HepG2 (cell line): ENCODE measurements at regions not wholly inside any gene's neighbourhood (a gene's known extent, or its start where the extent isn't known, plus 50 kb on each side); places are given as distances from the start of the nearest gene placed in this dataset.
A peak's percentile ranks its signal among the peaks of the same experiment; 100 is the strongest.

Experiments used
- HCFC1 ChIP-seq: fragments of 150-350 bp; IDR thresholded peaks from 2 replicates; pipeline ENCODE4 v1.6.1; 2014; ENCODE audit warnings: low read depth, low read length
- JUN ChIP-seq: sonication (generic); formaldehyde crosslinking; IDR thresholded peaks from 2 replicates; pipeline ENCODE4 v1.4.0; 2020; ENCODE audit warnings: mild to moderate bottlenecking, missing genetic modification reagents
- MLLT10 ChIP-seq: sonication (generic); formaldehyde crosslinking; IDR thresholded peaks from 2 replicates; pipeline ENCODE4 v1.4.0; 2020; ENCODE audit warnings: missing genetic modification reagents
- SIN3B ChIP-seq: fragments of 150-350 bp; IDR thresholded peaks from 2 replicates; pipeline ENCODE4 v1.6.1; 2014; ENCODE audit warnings: low read length
- SP140L ChIP-seq: sonication (generic); formaldehyde crosslinking; IDR thresholded peaks from 2 replicates; pipeline ENCODE4 v1.4.0; 2020; ENCODE audit warnings: missing genetic modification reagents, borderline replicate concordance
- SSRP1 ChIP-seq: IDR thresholded peaks from 2 replicates; pipeline ENCODE4 v1.6.1; 2016; ENCODE audit warnings: control low read depth
- THYN1 ChIP-seq: sonication (generic); formaldehyde crosslinking; IDR thresholded peaks from 2 replicates; pipeline ENCODE4 v1.8.1; 2023; ENCODE audit warnings: low read depth, mild to moderate bottlenecking, moderate library complexity, missing genetic modification reagents, borderline replicate concordance
- ZBTB8A ChIP-seq: sonication (generic); formaldehyde crosslinking; IDR thresholded peaks from 2 replicates; pipeline ENCODE4 v1.4.0; 2020; ENCODE audit warnings: mild to moderate bottlenecking, low read depth, missing genetic modification reagents, borderline replicate concordance
- ZNF17 ChIP-seq: sonication (generic); formaldehyde crosslinking; IDR thresholded peaks from 2 replicates; pipeline ENCODE4 v1.5.0; 2020; ENCODE audit warnings: mild to moderate bottlenecking, missing genetic modification reagents
- ZNF30 ChIP-seq: sonication (generic); formaldehyde crosslinking; IDR thresholded peaks from 2 replicates; pipeline ENCODE4 v1.5.0; 2020; ENCODE audit warnings: mild to moderate bottlenecking, missing genetic modification reagents
- ZNF33A ChIP-seq: sonication (generic); formaldehyde crosslinking; IDR thresholded peaks from 2 replicates; pipeline ENCODE4 v1.5.1; 2020; ENCODE audit warnings: missing genetic modification reagents, mild to moderate bottlenecking, moderate library complexity, borderline replicate concordance
- ZNF496 ChIP-seq: sonication (generic); formaldehyde crosslinking; IDR thresholded peaks from 2 replicates; pipeline ENCODE4 v1.8.1; 2023; ENCODE audit warnings: mild to moderate bottlenecking, moderate library complexity, missing genetic modification reagents; ENCODE audit not compliant: insufficient replicate concordance
- ZNF615 ChIP-seq: sonication (generic); formaldehyde crosslinking; IDR thresholded peaks from 2 replicates; pipeline ENCODE4 v1.5.0; 2020; ENCODE audit warnings: mild to moderate bottlenecking, missing genetic modification reagents, borderline replicate concordance
- TF ChIP-seq, protein P1 (sequence below): sonication (generic); formaldehyde crosslinking; IDR thresholded peaks from 2 replicates; pipeline ENCODE4 v1.5.0; 2020; ENCODE audit warnings: mild to moderate bottlenecking, missing genetic modification reagents, borderline replicate concordance
- TF ChIP-seq, protein P2 (sequence below): sonication (generic); formaldehyde crosslinking; IDR thresholded peaks from 2 replicates; pipeline ENCODE4 v1.5.1; 2020; ENCODE audit warnings: mild to moderate bottlenecking, missing genetic modification reagents, borderline replicate concordance
- TF ChIP-seq, protein P3 (sequence below): sonication (generic); formaldehyde crosslinking; IDR thresholded peaks from 2 replicates; pipeline ENCODE4 v1.5.0; 2020; ENCODE audit warnings: missing genetic modification reagents
- TF ChIP-seq, protein P4 (sequence below): sonication (generic); IDR thresholded peaks from 2 replicates; pipeline ENCODE4 v1.6.1; 2016; ENCODE audit warnings: low read depth, borderline replicate concordance
- TF ChIP-seq, protein P5 (sequence below): sonication (generic); formaldehyde crosslinking; IDR thresholded peaks from 2 replicates; pipeline ENCODE4 v1.8.0; 2022; ENCODE audit warnings: mild to moderate bottlenecking, missing genetic modification reagents; ENCODE audit not compliant: insufficient replicate concordance

DNA sequence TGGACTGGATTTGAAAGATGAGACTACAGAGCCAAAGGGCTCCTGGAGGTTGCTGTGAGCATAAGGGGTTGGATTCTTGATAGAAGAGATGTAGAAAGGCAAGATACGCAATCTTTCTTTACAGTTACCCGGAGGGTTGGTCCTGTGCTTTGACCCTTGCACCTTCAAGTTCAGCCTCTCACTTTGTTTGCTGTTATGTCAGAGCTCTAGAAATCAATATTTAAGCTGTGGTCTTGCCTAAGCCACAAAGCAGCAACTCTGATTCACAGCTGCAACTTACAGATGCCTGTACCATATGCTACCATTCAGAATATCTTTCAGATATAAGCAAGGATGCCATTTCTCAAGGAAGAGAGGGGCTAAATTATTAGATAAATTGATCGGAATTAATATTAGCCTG, 943.1 kb upstream of the LRRTM1 start (continued):
- TF ChIP-seq, protein P1, sequence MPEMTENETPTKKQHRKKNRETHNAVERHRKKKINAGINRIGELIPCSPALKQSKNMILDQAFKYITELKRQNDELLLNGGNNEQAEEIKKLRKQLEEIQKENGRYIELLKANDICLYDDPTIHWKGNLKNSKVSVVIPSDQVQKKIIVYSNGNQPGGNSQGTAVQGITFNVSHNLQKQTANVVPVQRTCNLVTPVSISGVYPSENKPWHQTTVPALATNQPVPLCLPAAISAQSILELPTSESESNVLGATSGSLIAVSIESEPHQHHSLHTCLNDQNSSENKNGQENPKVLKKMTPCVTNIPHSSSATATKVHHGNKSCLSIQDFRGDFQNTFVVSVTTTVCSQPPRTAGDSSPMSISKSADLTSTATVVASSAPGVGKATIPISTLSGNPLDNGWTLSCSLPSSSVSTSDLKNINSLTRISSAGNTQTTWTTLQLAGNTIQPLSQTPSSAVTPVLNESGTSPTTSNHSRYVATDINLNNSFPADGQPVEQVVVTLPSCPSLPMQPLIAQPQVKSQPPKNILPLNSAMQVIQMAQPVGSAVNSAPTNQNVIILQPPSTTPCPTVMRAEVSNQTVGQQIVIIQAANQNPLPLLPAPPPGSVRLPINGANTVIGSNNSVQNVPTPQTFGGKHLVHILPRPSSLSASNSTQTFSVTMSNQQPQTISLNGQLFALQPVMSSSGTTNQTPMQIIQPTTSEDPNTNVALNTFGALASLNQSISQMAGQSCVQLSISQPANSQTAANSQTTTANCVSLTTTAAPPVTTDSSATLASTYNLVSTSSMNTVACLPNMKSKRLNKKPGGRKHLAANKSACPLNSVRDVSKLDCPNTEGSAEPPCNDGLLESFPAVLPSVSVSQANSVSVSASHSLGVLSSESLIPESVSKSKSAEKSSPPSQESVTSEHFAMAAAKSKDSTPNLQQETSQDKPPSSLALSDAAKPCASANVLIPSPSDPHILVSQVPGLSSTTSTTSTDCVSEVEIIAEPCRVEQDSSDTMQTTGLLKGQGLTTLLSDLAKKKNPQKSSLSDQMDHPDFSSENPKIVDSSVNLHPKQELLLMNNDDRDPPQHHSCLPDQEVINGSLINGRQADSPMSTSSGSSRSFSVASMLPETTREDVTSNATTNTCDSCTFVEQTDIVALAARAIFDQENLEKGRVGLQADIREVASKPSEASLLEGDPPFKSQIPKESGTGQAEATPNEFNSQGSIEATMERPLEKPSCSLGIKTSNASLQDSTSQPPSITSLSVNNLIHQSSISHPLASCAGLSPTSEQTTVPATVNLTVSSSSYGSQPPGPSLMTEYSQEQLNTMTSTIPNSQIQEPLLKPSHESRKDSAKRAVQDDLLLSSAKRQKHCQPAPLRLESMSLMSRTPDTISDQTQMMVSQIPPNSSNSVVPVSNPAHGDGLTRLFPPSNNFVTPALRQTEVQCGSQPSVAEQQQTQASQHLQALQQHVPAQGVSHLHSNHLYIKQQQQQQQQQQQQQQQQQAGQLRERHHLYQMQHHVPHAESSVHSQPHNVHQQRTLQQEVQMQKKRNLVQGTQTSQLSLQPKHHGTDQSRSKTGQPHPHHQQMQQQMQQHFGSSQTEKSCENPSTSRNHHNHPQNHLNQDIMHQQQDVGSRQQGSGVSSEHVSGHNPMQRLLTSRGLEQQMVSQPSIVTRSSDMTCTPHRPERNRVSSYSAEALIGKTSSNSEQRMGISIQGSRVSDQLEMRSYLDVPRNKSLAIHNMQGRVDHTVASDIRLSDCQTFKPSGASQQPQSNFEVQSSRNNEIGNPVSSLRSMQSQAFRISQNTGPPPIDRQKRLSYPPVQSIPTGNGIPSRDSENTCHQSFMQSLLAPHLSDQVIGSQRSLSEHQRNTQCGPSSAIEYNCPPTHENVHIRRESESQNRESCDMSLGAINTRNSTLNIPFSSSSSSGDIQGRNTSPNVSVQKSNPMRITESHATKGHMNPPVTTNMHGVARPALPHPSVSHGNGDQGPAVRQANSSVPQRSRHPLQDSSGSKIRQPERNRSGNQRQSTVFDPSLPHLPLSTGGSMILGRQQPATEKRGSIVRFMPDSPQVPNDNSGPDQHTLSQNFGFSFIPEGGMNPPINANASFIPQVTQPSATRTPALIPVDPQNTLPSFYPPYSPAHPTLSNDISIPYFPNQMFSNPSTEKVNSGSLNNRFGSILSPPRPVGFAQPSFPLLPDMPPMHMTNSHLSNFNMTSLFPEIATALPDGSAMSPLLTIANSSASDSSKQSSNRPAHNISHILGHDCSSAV (CRISPR knock-in tag), result no peak
- TF ChIP-seq ZBTB8A (no peak), JUN (no peak), SSRP1 (CRISPR knock-in tag) (no peak), ZNF17 (CRISPR knock-in tag) (no peak), ZNF615 (CRISPR knock-in tag) (no peak), SIN3B (no peak), ZNF30 (CRISPR knock-in tag) (no peak), ZNF33A (no peak), HCFC1 (no peak), SP140L (CRISPR knock-in tag) (0 out of 2 replicates have a peak, but pooled peaks have one; percentile 66), THYN1 (CRISPR knock-in tag) (no peak), MLLT10 (CRISPR knock-in tag) (no peak), ZNF496 (CRISPR knock-in tag) (no peak)
- TF ChIP-seq, protein P2, sequence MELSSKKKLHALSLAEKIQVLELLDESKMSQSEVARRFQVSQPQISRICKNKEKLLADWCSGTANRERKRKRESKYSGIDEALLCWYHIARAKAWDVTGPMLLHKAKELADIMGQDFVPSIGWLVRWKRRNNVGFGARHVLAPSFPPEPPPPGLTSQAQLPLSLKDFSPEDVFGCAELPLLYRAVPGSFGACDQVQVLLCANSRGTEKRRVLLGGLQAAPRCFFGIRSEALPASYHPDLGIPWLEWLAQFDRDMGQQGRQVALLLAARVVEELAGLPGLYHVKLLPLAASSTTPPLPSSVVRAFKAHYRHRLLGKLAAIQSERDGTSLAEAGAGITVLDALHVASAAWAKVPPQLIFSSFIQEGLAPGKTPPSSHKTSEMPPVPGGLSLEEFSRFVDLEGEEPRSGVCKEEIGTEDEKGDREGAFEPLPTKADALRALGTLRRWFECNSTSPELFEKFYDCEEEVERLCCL (CRISPR knock-in tag), result no peak
- TF ChIP-seq, protein P3, sequence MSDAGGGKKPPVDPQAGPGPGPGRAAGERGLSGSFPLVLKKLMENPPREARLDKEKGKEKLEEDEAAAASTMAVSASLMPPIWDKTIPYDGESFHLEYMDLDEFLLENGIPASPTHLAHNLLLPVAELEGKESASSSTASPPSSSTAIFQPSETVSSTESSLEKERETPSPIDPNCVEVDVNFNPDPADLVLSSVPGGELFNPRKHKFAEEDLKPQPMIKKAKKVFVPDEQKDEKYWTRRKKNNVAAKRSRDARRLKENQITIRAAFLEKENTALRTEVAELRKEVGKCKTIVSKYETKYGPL (CRISPR knock-in tag), result no peak
- TF ChIP-seq, protein P4, sequence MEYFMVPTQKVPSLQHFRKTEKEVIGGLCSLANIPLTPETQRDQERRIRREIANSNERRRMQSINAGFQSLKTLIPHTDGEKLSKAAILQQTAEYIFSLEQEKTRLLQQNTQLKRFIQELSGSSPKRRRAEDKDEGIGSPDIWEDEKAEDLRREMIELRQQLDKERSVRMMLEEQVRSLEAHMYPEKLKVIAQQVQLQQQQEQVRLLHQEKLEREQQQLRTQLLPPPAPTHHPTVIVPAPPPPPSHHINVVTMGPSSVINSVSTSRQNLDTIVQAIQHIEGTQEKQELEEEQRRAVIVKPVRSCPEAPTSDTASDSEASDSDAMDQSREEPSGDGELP, result no peak
- TF ChIP-seq, protein P5, sequence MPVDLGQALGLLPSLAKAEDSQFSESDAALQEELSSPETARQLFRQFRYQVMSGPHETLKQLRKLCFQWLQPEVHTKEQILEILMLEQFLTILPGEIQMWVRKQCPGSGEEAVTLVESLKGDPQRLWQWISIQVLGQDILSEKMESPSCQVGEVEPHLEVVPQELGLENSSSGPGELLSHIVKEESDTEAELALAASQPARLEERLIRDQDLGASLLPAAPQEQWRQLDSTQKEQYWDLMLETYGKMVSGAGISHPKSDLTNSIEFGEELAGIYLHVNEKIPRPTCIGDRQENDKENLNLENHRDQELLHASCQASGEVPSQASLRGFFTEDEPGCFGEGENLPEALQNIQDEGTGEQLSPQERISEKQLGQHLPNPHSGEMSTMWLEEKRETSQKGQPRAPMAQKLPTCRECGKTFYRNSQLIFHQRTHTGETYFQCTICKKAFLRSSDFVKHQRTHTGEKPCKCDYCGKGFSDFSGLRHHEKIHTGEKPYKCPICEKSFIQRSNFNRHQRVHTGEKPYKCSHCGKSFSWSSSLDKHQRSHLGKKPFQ (CRISPR knock-in tag), result no peak
